ENCODE measurements at regions not wholly inside any gene's neighbourhood (a gene's known extent, or its start where the extent isn't known, plus 50 kb on each side); places are given as distances from the start of the nearest gene placed in this dataset.

GRCh38 chr1:56396581-56396980, 182.8 kb downstream of the PLPP3 start:
- Histone ChIP-seq H4K20me1 (ENCODE audit: insufficient read depth, low read length) (no peaks in the 10 kb centered on the region), H3K4me1 (ENCODE audit: insufficient read depth, low read length) (peaks cover under 1% of the 10 kb centered on the region), H3K9me3 (ENCODE audit: low read length) (no peaks in the 10 kb centered on the region), H3K27me3 (ENCODE audit: control insufficient read depth in 1 of 2, insufficient read depth in 2 of 2, low read length in 2 of 2) (no peaks in the 10 kb centered on the region), H3K9ac (ENCODE audit: insufficient read depth, low read depth, low read length) (no peak overlapping the region), H3K27ac (ENCODE audit: extremely low read length, insufficient read depth, low read length) (no peak overlapping the region), H3K79me2 (ENCODE audit: insufficient read depth, low read length) (no peaks in the 10 kb centered on the region), H3K4me3 (replicated peaks in 1 of 3; ENCODE audit: insufficient read depth in 1 of 3, low read depth in 2 of 3, low read length in 3 of 3) (no peak overlapping the region), H3K36me3 (replicated peaks in 1 of 2; ENCODE audit: control insufficient read depth in 1 of 2, insufficient read depth in 2 of 2, low read length in 2 of 2) (no peaks in the 10 kb centered on the region), H3K4me2 (ENCODE audit: low read depth, low read length) (no peak overlapping the region), H2AFZ (ENCODE audit: low read length) (no peak overlapping the region)
- intact Hi-C loops (cut with micrococcal nuclease; ENCODE audit: unreplicated experiment), result no loop called here
- no peak for FAIRE-seq
- TF ChIP-seq ZNF724P (CRISPR knock-in tag; IDR thresholded peaks at IDR 0.05; ENCODE audit: borderline replicate concordance) (no peak), DBP (CRISPR knock-in tag; IDR thresholded peaks at IDR 0.05; ENCODE audit: not compliant biosample characterization) (no peak), ZNF605 (CRISPR knock-in tag; IDR thresholded peaks at IDR 0.05) (no peak), ISX (CRISPR knock-in tag; conservative IDR thresholded peaks at IDR 0.05) (no peak), SP140L (CRISPR knock-in tag; IDR thresholded peaks at IDR 0.05; ENCODE audit: borderline replicate concordance) (no peak)
- CTCF ChIA-PET (ENCODE audit: low intra/inter-chr PET ratio, low total read pairs), result no interaction called here
- 48% methylated on average over 2 of the region's 4 CpGs for WGBS (ENCODE audit: low lambda C conversion rate)
- POLR2A ChIA-PET, result no interaction called here
- in situ Hi-C loops (cut with HindIII; ENCODE audit: extremely low pct_ligation_motif_present, low pct_unique_long_range_greater_than_20kb), result no loop called here
- no peak for DNase-seq (ENCODE audit: low spot score)
- ATAC-seq, result no peak
- no TSS peak for BruUV-seq (replicated peaks)

GRCh38 chr1:56395776-56396175, 183.6 kb downstream of the PLPP3 start:
- Histone ChIP-seq H3K27me3 (ENCODE audit: control insufficient read depth in 1 of 2, insufficient read depth in 2 of 2, low read length in 2 of 2) (no peaks in the 10 kb centered on the region), H3K36me3 (replicated peaks in 1 of 2; ENCODE audit: control insufficient read depth in 1 of 2, insufficient read depth in 2 of 2, low read length in 2 of 2) (no peaks in the 10 kb centered on the region), H3K27ac (ENCODE audit: extremely low read length, insufficient read depth, low read length) (no peak overlapping the region), H3K9ac (ENCODE audit: insufficient read depth, low read depth, low read length) (no peak overlapping the region), H3K79me2 (ENCODE audit: insufficient read depth, low read length) (no peaks in the 10 kb centered on the region), H3K9me3 (ENCODE audit: low read length) (no peaks in the 10 kb centered on the region), H3K4me3 (replicated peaks in 1 of 3; ENCODE audit: insufficient read depth in 1 of 3, low read depth in 2 of 3, low read length in 3 of 3) (no peak overlapping the region), H4K20me1 (ENCODE audit: insufficient read depth, low read length) (no peaks in the 10 kb centered on the region), H2AFZ (ENCODE audit: low read length) (no peak overlapping the region), H3K4me2 (ENCODE audit: low read depth, low read length) (no peak overlapping the region), H3K4me1 (ENCODE audit: insufficient read depth, low read length) (peaks cover 9% of the 10 kb centered on the region)
- no TSS peak for BruUV-seq (replicated peaks)
- WGBS (ENCODE audit: low lambda C conversion rate), result 89% methylated on average over 2 of the region's 2 CpGs
- intact Hi-C loops (cut with micrococcal nuclease; ENCODE audit: unreplicated experiment) (no loop called here), in situ Hi-C loops (cut with HindIII; ENCODE audit: extremely low pct_ligation_motif_present, low pct_unique_long_range_greater_than_20kb) (no loop called here)
- FAIRE-seq, result no peak
- POLR2A ChIA-PET, result no interaction called here
- no peak for DNase-seq (ENCODE audit: low spot score)
- CTCF ChIA-PET (ENCODE audit: low intra/inter-chr PET ratio, low total read pairs), result no interaction called here
- ATAC-seq, result no peak
- TF ChIP-seq MXD4 (CRISPR knock-in tag; IDR thresholded peaks at IDR 0.05), result no peak
- TF ChIP-seq ZNF549 (CRISPR knock-in tag; IDR thresholded peaks at IDR 0.05), result no peak
- TF ChIP-seq, protein P1, sequence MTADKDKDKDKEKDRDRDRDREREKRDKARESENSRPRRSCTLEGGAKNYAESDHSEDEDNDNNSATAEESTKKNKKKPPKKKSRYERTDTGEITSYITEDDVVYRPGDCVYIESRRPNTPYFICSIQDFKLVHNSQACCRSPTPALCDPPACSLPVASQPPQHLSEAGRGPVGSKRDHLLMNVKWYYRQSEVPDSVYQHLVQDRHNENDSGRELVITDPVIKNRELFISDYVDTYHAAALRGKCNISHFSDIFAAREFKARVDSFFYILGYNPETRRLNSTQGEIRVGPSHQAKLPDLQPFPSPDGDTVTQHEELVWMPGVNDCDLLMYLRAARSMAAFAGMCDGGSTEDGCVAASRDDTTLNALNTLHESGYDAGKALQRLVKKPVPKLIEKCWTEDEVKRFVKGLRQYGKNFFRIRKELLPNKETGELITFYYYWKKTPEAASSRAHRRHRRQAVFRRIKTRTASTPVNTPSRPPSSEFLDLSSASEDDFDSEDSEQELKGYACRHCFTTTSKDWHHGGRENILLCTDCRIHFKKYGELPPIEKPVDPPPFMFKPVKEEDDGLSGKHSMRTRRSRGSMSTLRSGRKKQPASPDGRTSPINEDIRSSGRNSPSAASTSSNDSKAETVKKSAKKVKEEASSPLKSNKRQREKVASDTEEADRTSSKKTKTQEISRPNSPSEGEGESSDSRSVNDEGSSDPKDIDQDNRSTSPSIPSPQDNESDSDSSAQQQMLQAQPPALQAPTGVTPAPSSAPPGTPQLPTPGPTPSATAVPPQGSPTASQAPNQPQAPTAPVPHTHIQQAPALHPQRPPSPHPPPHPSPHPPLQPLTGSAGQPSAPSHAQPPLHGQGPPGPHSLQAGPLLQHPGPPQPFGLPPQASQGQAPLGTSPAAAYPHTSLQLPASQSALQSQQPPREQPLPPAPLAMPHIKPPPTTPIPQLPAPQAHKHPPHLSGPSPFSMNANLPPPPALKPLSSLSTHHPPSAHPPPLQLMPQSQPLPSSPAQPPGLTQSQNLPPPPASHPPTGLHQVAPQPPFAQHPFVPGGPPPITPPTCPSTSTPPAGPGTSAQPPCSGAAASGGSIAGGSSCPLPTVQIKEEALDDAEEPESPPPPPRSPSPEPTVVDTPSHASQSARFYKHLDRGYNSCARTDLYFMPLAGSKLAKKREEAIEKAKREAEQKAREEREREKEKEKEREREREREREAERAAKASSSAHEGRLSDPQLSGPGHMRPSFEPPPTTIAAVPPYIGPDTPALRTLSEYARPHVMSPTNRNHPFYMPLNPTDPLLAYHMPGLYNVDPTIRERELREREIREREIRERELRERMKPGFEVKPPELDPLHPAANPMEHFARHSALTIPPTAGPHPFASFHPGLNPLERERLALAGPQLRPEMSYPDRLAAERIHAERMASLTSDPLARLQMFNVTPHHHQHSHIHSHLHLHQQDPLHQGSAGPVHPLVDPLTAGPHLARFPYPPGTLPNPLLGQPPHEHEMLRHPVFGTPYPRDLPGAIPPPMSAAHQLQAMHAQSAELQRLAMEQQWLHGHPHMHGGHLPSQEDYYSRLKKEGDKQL (CRISPR knock-in tag; IDR thresholded peaks at IDR 0.05; ENCODE audit: low read depth), result no peak
- no peak for TF ChIP-seq KLF16 (CRISPR knock-in tag; IDR thresholded peaks at IDR 0.05)
- TF ChIP-seq ZNF720 (CRISPR knock-in tag; IDR thresholded peaks at IDR 0.05), result no peak
- TF ChIP-seq, protein P2, sequence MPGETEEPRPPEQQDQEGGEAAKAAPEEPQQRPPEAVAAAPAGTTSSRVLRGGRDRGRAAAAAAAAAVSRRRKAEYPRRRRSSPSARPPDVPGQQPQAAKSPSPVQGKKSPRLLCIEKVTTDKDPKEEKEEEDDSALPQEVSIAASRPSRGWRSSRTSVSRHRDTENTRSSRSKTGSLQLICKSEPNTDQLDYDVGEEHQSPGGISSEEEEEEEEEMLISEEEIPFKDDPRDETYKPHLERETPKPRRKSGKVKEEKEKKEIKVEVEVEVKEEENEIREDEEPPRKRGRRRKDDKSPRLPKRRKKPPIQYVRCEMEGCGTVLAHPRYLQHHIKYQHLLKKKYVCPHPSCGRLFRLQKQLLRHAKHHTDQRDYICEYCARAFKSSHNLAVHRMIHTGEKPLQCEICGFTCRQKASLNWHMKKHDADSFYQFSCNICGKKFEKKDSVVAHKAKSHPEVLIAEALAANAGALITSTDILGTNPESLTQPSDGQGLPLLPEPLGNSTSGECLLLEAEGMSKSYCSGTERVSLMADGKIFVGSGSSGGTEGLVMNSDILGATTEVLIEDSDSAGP (CRISPR knock-in tag; IDR thresholded peaks at IDR 0.05; ENCODE audit: borderline replicate concordance), result no peak
